Panc1 (cell line): ENCODE measurements at regions not wholly inside any gene's neighbourhood (a gene's known extent, or its start where the extent isn't known, plus 50 kb on each side); places are given as distances from the start of the nearest gene placed in this dataset.

Source experiments
- ATAC-seq: fragments of 200-7000 bp; cut with Tn5 transposase; 2 replicates; pipeline ENCODE4 v1.9.1; 2020; ENCODE audit warnings: mild to moderate bottlenecking, moderate library complexity
- BruUV-seq: library from RNA; stranded (reverse); fragments of 400-500 nt; replicated peaks from 2 replicates; lab custom pipeline; 2021; lab: Mats Ljungman, UMichigan
- CTCF ChIA-PET: fragments of 300-600 bp; sonication (Branson Sonifier 250); formaldehyde crosslinking; loops from one replicate; lab custom pipeline; 2022; ENCODE audit warnings: antibody characterized with exemption; lab: Charles Lee
- POLR2A ChIA-PET: fragments of 300-600 bp; sonication (Branson Sonifier 250); formaldehyde crosslinking; loops from one replicate; lab custom pipeline; 2022; ENCODE audit warnings: antibody characterized with exemption; lab: Charles Lee
- DNase-seq: peaks from one replicate; pipeline ENCODE4 v3.0.0-alpha.2; 2010; ENCODE audit warnings: low read depth, low spot score
- H3K27ac ChIP-seq: 2 replicates; pipeline ENCODE4 v1.5.1; 2011; ENCODE audit warnings: mild to moderate bottlenecking, low read length, inconsistent platforms
- H3K27me3 ChIP-seq: fragments of 200-500 bp; sonication (Bioruptor generic); 2 replicates; pipeline ENCODE4 v1.6.0; 2014; ENCODE audit warnings: low read length, inconsistent platforms; ENCODE audit not compliant: control insufficient read depth, insufficient read depth
- H3K36me3 ChIP-seq: fragments of 200-500 bp; sonication (Bioruptor generic); 2 replicates; pipeline ENCODE4 v1.5.1; 2014; ENCODE audit warnings: inconsistent platforms, mild to moderate bottlenecking, low read length, moderate library complexity; ENCODE audit not compliant: control insufficient read depth, insufficient read depth
- H3K4me1 ChIP-seq: 2 replicates; pipeline ENCODE4 v1.5.1; 2011; ENCODE audit warnings: inconsistent platforms, mild to moderate bottlenecking, low read length, moderate library complexity; ENCODE audit not compliant: control insufficient read depth, insufficient read depth
- H3K4me3 ChIP-seq, 2 experiments: 2 replicates each; pipeline ENCODE4 v1.5.1; 2011 to 2012; ENCODE audit warnings: low read depth in 2 of 2, low read length in 2 of 2, mild to moderate bottlenecking in 2 of 2, inconsistent platforms in 1 of 2, moderate library complexity in 1 of 2
- H3K9me3 ChIP-seq: fragments of 200-500 bp; sonication (Bioruptor generic); 2 replicates; pipeline ENCODE4 v1.5.1; 2014; ENCODE audit warnings: low read depth, mild to moderate bottlenecking, inconsistent platforms, low read length, moderate library complexity; ENCODE audit not compliant: control insufficient read depth, insufficient read depth
- CTCF ChIP-seq: fragments of 450-650 bp; IDR thresholded peaks from 2 replicates; pipeline ENCODE4 v1.5.1; 2017; ENCODE audit warnings: mild to moderate bottlenecking
- POLR2AphosphoS5 ChIP-seq: IDR thresholded peaks from 2 replicates; pipeline ENCODE4 v1.6.1; 2012; ENCODE audit warnings: mild to moderate bottlenecking, low read depth, low read length, moderate library complexity
- REST ChIP-seq, 2 experiments: IDR thresholded peaks; 2 replicates each; pipeline ENCODE4 v1.6.1; 2011 to 2012; ENCODE audit warnings: low read depth in 2 of 2, control low read depth in 1 of 2, low read length in 1 of 2, mild to moderate bottlenecking in 1 of 2, moderate library complexity in 1 of 2; ENCODE audit not compliant: insufficient read depth in 1 of 2
- SIN3A ChIP-seq: IDR thresholded peaks from 2 replicates; pipeline ENCODE4 v1.6.1; 2012; ENCODE audit warnings: low read depth, mild to moderate bottlenecking, low read length, moderate library complexity, borderline replicate concordance; ENCODE audit not compliant: insufficient read depth
- TCF7L2 ChIP-seq: IDR thresholded peaks from 2 replicates; pipeline ENCODE4 v1.6.1; 2011; ENCODE audit warnings: mild to moderate bottlenecking, low read depth, low read length, inconsistent platforms
- in situ Hi-C: cut with HindIII; loops from 2 replicates; pipeline ENCODE4 v1.10.0; 2016; ENCODE audit warnings: low sequenced_read_pairs, low pct_unique_long_range_greater_than_20kb
- intact Hi-C: fragments of 100-400 bp; cut with micrococcal nuclease; formaldehyde crosslinking; loops from one replicate; pipeline ENCODE4 v1.10.0; 2022; ENCODE audit not compliant: unreplicated experiment

- H3K4me1 ChIP-seq = no peaks in the 10 kb centered on the region
- in situ Hi-C loops = no loop called here
Observed at GRCh38 chr2:16275131-16275530, 334.8 kb downstream of the MYCN start.

GRCh38 chr2:16273111-16273510 lies 332.8 kb downstream of the MYCN start:
- CTCF ChIA-PET = no interaction called here
- Histone ChIP-seq H3K27me3 (no peaks in the 10 kb centered on the region), H3K9me3 (no peaks in the 10 kb centered on the region), H3K4me3 (no peak overlapping the region), H3K36me3 (no peaks in the 10 kb centered on the region), H3K27ac (no peak overlapping the region), H3K4me1 (no peaks in the 10 kb centered on the region)
- TF ChIP-seq CTCF (no peak), REST (IDR thresholded peaks at IDR 0.05; ENCODE audit: insufficient read depth in 1 of 2, low read depth in 2 of 2, low read length in 1 of 2) (no peak), POLR2AphosphoS5 (no peak), SIN3A (no peak)
- DNase-seq = no peak
- no peak for ATAC-seq
- BruUV-seq = no TSS peak
- in situ Hi-C loops (no loop called here), intact Hi-C loops (no loop called here)
- POLR2A ChIA-PET = no interaction called here

More at GRCh38 chr2:16275131-16275530, 334.8 kb downstream of the MYCN start:
- no TSS peak for BruUV-seq
- no peaks in the 10 kb centered on the region for H3K9me3 ChIP-seq
- intact Hi-C loops = no loop called here
- no peak overlapping the region for H3K27ac ChIP-seq
- CTCF ChIA-PET = no interaction called here
- DNase-seq (no peak), ATAC-seq (no peak)
- H3K27me3 ChIP-seq = no peaks in the 10 kb centered on the region
- TF ChIP-seq REST (IDR thresholded peaks at IDR 0.05; ENCODE audit: insufficient read depth in 1 of 2, low read depth in 2 of 2, low read length in 1 of 2) (no peak), CTCF (no peak), POLR2AphosphoS5 (no peak), SIN3A (no peak), TCF7L2 (no peak)
- POLR2A ChIA-PET = no interaction called here
- no peaks in the 10 kb centered on the region for H3K36me3 ChIP-seq
- no peak overlapping the region for H3K4me3 ChIP-seq
